ENCODE measurements at regions not wholly inside any gene's neighbourhood (a gene's known extent, or its start where the extent isn't known, plus 50 kb on each side); places are given as distances from the start of the nearest gene placed in this dataset.
"Not testable (repeated sequence)": the region's sequence is repeated elsewhere in the genome, so short reads cannot be mapped to it uniquely, and the experiment has no call there.

- no peak overlapping the region for H3K4me3 ChIP-seq (ENCODE audit: low read length)
- TF ChIP-seq CTCF (conservative IDR thresholded peaks at IDR 0.05; ENCODE audit: low read length), result no peak
- DNase-seq (ENCODE audit: low read depth), result no peak
Measured at GRCh38 chr2:185667452-185667851, 71.2 kb upstream of the FSIP2 start.

DNA sequence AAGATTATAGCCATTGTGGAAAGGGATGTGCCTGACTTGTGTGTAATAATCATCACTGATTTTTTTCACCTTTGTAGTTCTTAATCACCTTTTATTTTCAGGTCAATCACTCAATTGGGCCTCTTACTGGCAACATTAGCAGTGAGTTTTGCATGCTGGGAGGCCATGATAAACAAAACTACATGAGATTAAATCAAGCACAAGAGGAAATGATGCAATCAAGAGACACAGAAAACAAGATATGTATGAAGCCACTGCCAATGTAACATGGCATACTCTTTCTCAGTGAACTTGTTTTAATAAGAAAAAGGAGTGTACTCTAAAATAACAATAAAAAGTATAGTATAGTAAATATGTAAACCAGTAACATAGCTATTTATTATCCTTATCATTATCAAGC lies 69.9 kb upstream of the FSIP2 start:
- no peak for DNase-seq (ENCODE audit: low read depth)
- no peak for TF ChIP-seq CTCF (conservative IDR thresholded peaks at IDR 0.05; ENCODE audit: low read length)
- no peak overlapping the region for H3K4me3 ChIP-seq (ENCODE audit: low read length)

DNA sequence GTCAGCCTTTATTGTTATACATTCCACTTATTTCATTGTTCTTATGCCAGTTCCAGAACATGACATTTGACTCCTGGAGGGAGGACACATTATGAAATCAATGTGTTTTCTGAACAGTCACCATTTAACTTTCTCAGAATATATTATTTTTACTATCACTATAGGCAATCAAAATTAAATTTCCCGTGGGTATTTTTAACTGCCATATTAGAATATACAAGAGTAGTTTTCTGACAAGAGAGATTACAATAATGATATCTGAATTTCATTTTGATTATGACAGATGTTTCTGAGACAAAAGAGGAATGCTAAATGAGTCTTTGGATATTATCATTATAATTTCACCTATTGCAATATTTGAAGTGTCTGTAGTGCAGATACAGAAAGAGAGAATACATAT lies 64.4 kb upstream of the FSIP2 start:
- H3K4me3 ChIP-seq (ENCODE audit: low read length), result no peak overlapping the region
- no peak for DNase-seq (ENCODE audit: low read depth)
- TF ChIP-seq CTCF (conservative IDR thresholded peaks at IDR 0.05; ENCODE audit: low read length), result no peak

DNA sequence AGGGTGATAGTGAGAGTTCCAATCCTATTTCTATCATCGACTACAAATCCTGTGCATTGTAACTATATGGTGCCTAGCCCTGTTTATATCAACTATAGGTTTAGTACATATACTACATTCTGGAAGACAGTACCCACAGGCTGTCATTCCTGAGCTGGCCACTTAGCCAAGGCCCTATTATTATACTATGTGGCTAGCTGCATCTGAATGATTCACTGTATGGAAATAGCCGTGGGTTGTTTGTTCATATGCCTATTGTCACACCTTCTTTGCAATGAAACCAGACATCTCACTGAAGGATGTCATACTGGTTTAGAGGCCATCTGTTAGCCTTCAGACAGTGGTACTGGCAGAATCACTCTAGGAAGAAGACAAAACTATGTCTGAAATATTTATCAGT lies 62.3 kb upstream of the FSIP2 start:
- no peak for DNase-seq (ENCODE audit: low read depth)

GRCh38 chr2:185687001-185687400 lies 51.6 kb upstream of the FSIP2 start:
- DNase-seq (ENCODE audit: low read depth); H3K4me3 ChIP-seq (ENCODE audit: low read length): not testable (repeated sequence)

More for the DNA sequence above, 62.3 kb upstream of the FSIP2 start:
- no peak for TF ChIP-seq CTCF (conservative IDR thresholded peaks at IDR 0.05; ENCODE audit: low read length)
- no peak overlapping the region for H3K4me3 ChIP-seq (ENCODE audit: low read length)

GRCh38 chr2:185687967-185688366 lies 50.6 kb upstream of the FSIP2 start:
- no peak for TF ChIP-seq CTCF (conservative IDR thresholded peaks at IDR 0.05; ENCODE audit: low read length)
- DNase-seq (ENCODE audit: low read depth), result no peak
- H3K4me3 ChIP-seq (ENCODE audit: low read length), result no peak overlapping the region
